ENCODE measurements at regions not wholly inside any gene's neighbourhood (a gene's known extent, or its start where the extent isn't known, plus 50 kb on each side); places are given as distances from the start of the nearest gene placed in this dataset.

DNA sequence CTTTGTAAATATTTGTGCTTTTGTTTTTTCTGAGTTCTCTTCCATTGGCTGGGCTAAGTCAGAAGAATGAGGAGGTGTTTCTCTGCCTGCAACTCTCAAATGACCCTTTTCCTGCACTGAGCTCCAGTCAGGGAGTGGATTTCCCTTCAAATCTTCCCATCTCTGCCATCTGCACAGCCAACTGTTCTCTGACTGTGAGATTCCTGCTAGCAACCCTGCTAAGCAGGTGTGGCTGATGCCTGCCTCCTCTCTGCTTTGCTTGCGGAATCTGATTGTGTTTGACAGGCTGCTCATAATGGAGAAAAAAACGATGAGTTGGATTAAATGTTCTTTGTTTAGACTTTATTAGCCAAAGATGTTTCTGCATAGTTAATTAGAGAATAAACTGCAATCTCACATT is 519.8 kb downstream of the TMEM114 start:
- TF ChIP-seq, protein P1, sequence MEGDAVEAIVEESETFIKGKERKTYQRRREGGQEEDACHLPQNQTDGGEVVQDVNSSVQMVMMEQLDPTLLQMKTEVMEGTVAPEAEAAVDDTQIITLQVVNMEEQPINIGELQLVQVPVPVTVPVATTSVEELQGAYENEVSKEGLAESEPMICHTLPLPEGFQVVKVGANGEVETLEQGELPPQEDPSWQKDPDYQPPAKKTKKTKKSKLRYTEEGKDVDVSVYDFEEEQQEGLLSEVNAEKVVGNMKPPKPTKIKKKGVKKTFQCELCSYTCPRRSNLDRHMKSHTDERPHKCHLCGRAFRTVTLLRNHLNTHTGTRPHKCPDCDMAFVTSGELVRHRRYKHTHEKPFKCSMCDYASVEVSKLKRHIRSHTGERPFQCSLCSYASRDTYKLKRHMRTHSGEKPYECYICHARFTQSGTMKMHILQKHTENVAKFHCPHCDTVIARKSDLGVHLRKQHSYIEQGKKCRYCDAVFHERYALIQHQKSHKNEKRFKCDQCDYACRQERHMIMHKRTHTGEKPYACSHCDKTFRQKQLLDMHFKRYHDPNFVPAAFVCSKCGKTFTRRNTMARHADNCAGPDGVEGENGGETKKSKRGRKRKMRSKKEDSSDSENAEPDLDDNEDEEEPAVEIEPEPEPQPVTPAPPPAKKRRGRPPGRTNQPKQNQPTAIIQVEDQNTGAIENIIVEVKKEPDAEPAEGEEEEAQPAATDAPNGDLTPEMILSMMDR (IDR thresholded peaks at IDR 0.05): no peak
- TF ChIP-seq POLR2A (IDR thresholded peaks at IDR 0.05): no peak

Data from ovary (tissue), 3 donors.